8988T (cell line): ENCODE measurements at regions not wholly inside any gene's neighbourhood (a gene's known extent, or its start where the extent isn't known, plus 50 kb on each side); places are given as distances from the start of the nearest gene placed in this dataset.

Experiments used
- DNase-seq: peaks from one replicate; pipeline ENCODE4 v3.0.0; 2011

DNA sequence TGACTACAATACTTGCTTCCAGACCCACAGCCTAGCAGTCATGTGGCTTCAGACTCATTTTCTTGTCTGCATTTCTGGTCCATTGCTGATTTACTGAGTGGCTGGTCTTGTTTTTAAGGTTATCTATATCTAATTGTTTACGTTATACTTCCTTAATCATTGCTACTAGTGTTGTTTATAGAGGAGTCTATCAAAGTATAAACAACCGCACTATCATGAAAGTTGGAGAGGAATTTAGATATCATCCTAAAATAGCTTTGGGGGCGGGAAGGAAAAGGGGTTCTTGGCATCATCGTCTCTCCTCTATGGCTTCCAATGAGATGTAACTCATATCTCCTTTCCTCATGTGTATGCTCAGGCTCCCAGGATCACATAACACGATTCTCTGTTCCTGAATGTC is 372.1 kb upstream of the PBX1 start:
- no peak for DNase-seq

DNA sequence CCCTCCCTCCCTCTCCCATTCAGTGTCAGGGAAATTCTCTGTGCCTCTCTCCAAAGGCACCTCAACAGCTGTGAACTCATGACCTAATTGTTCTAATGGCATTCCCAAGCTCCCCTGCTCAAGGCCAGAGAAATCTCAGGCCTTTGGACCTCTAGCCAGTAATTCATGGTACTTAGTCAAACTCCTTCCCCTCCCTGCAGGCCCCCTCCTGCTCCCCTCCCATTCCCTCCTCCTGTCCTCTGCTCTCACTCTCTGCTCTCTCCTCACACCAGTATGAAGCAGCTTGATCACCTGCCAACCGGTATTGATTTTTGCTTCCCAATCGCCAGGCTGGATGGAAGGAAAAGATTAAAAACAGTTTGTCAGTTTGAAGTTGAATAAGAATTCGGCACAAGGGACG is 370.5 kb upstream of the PBX1 start:
- DNase-seq: no peak

DNA sequence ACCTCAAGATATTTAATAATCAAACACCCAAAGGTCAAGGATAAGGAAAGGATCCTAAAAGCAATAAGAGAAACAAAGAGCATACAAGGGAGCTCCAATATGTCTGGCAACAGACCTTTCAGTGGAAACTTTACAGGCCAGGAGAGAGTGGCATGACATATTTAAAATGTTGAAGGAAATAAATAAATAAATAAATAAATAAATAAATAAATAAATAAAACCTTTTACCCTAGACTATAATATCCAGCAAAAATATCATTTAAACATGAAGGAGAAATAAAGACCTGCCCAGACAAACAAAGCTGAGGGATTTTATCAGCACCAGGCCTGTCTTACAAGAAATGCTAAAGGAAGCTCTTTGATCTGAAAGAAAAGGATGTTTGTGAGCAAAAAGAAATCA is 367.8 kb upstream of the PBX1 start:
- DNase-seq: no peak

- no peak for DNase-seq
Measured at GRCh38 chr1:164210211-164210739, 348.7 kb upstream of the PBX1 start.

GRCh38 chr1:164223378-164223777 is 335.6 kb upstream of the PBX1 start:
- DNase-seq: no peak

- no peak for DNase-seq
Measured at GRCh38 chr1:164225011-164225410, 334.0 kb upstream of the PBX1 start.

DNA sequence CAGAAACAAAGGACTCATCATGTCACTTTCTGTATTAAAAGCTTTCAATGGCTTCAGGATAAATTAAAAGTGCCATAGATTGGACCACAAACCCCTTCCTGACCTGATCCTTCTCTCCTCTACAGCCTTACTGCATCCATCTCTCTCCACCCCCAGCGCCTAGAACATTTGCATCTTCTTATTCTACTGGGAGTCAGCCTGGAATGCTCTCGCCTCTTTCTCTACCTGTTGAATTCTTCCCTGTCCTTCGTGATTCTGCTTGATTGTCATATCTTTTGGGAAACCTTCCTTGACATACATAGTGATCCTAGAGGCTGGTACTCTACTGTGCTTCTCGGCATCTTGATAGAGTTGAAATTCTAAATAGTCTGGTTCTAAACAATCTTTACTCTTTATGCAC is 332.0 kb upstream of the PBX1 start:
- DNase-seq: no peak

- DNase-seq: no peak
Measured at GRCh38 chr1:164228928-164229327, 330.1 kb upstream of the PBX1 start.

- DNase-seq: no peak
Measured at GRCh38 chr1:164233149-164233548, 325.8 kb upstream of the PBX1 start.

DNA sequence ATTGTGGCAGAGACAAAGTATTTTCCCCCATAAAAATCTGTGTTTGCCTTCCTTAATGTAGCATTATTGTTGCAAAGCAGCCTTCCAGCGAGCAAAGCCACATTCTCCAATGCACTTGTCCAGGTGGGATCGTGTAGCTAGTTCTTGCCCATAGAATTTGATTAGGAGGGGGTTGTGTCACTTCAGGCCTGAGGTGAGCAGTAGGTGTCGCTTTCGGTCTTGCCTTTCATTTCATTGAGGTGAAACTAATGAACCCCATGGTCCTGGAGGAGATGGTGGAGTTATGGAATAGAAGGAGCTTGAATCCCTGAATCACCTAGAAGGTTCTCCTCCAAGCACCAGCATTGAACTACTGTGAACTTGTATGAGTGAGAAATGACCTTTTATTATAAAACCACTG is 318.9 kb upstream of the PBX1 start:
- DNase-seq: no peak

DNA sequence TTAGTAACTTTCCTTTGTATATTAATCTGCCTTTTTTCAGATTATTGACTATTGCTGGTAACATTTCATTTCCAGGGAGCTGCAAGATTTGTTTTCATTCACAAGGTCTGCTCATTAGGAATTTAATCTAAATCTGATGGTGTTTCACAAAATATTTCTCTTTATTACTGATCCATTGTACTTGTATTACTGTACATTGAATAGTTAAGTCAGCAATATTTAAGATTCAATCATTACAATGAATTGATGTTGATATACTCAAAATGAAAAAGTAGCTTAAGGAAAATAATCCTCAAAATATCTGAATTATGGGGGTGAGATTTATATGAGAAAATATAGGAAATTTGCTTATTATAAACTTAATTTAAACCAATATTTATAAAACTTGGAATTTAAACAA is 308.6 kb upstream of the PBX1 start:
- DNase-seq: no peak

- DNase-seq: no peak
Measured at GRCh38 chr1:164256456-164256855, 302.5 kb upstream of the PBX1 start.

DNA sequence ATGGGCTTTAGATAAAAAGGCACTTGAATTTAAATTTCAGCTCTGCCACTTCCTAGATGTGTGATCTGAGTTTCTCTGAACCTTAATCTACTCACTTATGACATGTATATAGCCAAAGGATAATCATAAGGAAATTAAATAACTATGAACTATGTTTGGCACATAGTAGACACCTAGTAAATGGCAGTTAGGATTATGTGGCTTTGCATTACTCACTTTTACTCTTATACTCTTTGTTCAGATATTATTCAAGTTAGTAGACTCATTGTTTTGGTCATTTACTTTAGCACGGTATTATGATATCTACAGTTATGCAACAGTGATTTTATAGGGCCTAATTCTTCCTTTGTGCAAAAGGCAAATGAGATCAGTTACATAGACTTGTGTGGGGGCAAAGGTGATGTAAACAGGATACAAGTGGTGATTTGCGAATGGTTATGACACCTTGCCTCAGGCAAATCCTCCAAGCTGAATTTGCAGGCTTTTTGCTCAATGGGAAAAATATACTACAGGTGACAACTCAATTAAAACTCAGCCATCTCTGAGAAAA is 297.2 kb upstream of the PBX1 start:
- DNase-seq: no peak

DNA sequence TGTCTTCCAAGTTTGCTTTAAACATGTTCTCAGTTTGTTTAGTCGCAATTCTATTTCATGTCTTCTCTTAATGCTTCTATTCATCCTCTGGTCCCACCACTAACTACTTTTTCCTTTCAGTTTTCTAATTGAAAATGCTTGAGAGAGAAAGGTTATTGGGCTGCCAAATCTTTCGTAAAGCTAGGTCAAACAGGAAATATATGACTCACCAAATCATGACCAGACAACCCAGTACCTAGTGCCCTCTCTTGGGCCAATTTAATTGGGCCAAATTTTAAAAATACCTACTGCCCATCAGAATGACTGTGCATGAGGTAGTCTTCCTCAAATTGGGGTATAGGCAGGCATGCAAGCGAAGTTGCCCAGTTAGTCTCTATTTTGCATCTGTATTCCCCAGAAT is 295.4 kb upstream of the PBX1 start:
- no peak for DNase-seq

GRCh38 chr1:164265232-164265631 is 293.8 kb upstream of the PBX1 start:
- DNase-seq: no peak

- DNase-seq: no peak
Measured at GRCh38 chr1:164272156-164272555, 286.8 kb upstream of the PBX1 start.

GRCh38 chr1:164296172-164296571 is 262.8 kb upstream of the PBX1 start:
- no peak for DNase-seq

GRCh38 chr1:164308101-164308500 is 250.9 kb upstream of the PBX1 start:
- DNase-seq: no peak

- no peak for DNase-seq
Measured at GRCh38 chr1:164310166-164310565, 248.8 kb upstream of the PBX1 start.

GRCh38 chr1:164311377-164311776 is 247.6 kb upstream of the PBX1 start:
- no peak for DNase-seq

GRCh38 chr1:164320790-164321731 is 237.9 kb upstream of the PBX1 start:
- no peak for DNase-seq

- no peak for DNase-seq
Measured at GRCh38 chr1:164325786-164326185, 233.2 kb upstream of the PBX1 start.

DNA sequence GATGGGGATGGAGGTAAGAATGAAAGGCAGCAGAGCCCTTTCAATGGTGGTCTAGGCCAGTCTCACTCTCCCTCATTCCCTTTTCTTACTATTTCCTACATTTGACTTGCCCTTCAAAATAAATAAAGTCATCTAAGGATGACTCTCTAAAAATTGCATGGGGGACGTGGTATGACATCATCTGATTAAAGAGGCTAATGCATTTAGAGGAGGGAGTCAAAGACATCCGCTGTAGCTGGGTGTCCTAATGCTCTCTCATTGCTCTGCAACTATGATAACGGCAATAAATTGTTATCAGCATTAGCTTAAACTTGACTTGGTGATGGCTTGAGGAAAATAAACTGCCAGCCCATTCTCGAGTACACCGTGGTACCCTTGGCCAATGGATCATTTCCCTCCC is 225.6 kb upstream of the PBX1 start:
- no peak for DNase-seq

- no peak for DNase-seq
Measured at GRCh38 chr1:164337394-164337793, 221.6 kb upstream of the PBX1 start.

DNA sequence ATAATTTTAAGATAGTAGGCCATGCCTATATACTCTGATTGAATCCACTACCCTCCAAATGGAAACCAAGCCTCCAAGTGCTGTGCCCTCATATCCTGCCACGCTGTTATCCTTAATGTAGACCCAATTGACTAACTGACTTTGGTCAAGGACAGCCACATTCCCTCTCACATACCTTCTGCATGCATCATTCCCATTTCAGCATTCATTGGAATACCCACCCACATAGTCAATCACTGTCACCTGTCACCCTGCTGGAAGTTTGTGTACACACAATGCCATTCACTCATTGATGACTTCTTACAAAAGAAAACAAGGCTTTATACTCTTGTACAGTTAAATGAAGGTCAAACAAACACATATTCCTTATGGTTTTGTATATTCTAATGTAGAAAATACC is 221.1 kb upstream of the PBX1 start:
- DNase-seq: no peak
